ENCODE measurements at regions not wholly inside any gene's neighbourhood (a gene's known extent, or its start where the extent isn't known, plus 50 kb on each side); places are given as distances from the start of the nearest gene placed in this dataset.

DNA sequence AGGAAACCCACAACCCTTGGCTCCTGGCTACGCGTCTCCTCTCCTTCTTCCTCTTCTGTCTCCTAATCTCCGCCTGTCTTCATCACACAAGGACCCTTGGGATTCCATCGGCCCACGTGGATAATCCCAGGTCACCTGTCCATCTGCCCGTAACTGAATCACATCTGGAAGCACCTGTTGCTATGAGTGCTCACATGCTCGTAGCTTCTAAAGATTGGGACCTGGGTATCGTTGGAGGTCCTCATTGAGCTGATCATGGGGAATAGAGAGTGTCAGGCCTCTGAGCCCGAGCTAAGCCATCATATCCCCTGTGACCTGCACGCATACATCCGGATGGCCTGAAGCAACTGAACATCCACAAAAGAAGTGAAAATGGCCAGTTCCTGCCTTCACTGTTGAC, 175.4 kb downstream of the SHOX start:
- no peak for DNase-seq (ENCODE audit: low read depth in 2 of 3, low spot score in 1 of 3)

DNA sequence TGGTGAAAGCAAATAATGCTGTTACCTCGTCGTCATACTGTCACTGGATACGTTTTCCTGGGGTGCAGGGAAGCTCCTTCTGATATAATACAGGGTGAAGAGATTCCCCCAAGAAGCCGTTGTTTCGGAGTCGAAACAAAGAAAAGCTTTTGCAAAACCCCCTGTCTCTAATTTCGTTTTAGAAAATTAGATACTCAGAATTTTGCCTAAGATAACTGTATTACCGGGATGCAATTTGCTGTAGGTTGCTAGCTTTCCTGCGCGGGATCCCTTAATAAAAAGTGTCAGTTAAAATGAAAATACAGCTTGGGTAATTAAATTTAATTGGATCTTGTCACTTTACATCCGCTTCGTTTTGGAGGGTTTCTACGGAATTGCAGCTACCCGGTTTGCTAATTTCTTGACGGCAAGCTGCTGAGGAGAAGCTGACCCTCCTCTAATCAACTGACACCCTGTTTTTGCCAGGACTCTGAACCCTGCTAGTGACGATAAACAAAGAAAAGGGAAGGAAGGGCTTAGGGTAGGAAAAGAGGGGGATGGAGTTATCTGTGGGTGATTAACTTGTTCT, 174.6 kb downstream of the SHOX start:
- no peak for DNase-seq (ENCODE audit: low read depth in 2 of 3, low spot score in 1 of 3)

DNA sequence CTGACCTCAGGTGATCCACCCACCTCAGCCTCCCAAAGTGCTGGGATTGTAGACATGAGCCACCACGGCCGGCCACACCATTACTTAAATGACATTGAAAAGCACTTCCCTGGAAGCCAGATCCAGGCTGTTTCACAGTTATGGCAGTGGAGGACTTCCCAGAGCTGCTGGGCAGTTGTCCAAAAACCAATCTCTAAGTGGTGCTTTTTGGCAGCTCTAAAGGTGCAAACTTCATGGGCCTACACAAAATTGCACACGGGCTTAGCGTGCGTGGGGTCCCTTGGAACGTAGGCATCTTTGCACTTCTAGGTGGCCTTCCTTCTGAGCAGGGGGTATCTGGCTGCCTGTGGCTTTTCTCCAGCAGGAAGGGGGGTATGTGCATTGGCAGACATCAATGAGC, 172.3 kb downstream of the SHOX start:
- no peak for DNase-seq (ENCODE audit: low read depth in 2 of 3, low spot score in 1 of 3)

DNA sequence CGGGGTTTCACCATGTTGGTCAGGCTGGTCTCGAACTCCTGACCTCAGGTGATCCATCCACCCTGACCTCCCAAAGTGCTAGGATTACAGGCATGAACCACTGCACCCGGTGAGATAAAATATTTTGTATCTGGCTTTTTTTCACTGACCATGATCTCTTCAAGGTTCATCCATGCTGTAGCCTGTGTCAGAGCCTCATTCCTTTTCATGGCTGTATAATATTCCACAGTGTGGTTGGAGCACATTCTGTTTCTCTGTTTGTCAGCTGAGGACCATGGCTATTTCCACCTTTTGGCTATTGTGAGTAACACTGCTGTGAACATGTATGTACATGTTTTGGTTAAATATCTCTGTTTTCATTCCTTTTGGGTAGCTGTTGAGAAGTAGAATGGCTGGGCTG, 169.2 kb downstream of the SHOX start:
- no peak for DNase-seq (ENCODE audit: low read depth in 2 of 3, low spot score in 1 of 3)

DNA sequence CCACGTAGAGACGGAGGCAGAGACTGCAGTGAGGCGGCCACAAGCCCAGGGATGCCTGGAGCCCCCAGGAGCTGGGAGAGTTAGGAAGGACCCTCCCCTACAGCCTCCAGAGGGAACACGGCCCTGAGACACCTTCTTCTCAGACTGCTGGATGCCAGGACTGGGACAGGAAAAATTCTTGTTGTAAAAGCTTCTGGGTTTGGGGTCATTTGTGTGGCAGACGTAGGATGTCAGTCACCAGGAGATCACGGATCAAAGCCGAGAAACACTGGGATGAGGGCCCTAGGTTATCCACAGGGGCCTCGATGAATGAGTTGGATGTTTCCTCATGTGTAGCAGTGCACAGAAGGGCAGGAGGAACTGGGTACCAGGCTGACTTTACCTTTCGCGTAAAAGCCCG, 163.7 kb downstream of the SHOX start:
- DNase-seq (ENCODE audit: low read depth in 2 of 3, low spot score in 1 of 3), result no peak

DNA sequence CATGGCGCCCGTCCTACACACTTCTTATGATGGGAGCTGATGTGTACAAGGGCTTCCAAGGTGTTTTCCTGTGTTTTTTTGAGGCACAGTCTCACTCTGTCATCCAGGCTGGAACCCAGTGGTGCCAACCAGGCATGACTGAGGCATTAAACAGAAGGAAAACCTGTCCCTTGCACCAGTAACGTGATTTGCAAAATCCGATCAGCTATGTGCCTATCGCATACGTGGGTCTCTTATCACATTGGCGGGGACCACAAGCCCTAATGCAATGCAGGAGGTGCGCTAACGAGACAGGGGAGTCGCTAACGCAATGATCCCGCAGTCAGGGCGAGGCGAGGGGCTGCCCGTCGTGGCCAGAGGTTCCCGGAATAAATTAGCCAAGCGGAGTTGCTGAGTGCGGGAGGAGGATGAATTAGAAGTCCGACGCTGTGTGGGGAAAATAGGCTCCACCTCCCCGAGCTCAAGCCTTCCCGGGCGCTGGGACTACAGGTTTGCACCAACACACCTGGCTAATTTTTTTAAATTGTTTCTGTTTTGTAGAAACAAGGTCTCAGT, 162.7 kb downstream of the SHOX start:
- DNase-seq (ENCODE audit: low read depth in 2 of 3, low spot score in 1 of 3), result no peak

DNA sequence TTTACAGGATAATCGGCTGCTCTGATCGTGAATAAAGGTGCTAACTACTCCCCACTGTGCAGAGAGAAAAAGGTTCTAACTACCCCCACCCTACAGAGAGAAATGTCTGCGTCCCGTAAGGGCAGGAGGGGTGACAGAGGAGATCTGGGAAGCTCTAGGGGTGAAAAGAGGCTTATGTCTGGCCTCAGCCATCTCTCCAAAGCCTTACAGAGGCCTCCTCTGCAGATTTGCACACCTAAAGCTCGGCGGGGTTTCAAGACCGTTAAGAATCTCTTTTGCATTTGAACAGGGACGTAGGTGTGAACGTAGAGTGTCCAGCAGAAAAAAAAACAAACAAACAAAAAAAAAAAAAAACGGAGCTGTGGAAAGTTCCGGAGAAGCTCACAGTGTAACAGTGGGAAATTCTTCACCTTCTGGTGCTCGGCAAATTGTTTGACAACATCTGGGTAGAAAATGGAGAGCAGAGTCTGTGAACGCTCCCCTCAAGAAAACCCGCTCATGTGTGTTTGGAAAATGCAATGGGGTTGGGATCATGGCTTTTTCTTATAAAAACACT, 161.0 kb downstream of the SHOX start:
- no peak for DNase-seq (ENCODE audit: low read depth in 2 of 3, low spot score in 1 of 3)

DNA sequence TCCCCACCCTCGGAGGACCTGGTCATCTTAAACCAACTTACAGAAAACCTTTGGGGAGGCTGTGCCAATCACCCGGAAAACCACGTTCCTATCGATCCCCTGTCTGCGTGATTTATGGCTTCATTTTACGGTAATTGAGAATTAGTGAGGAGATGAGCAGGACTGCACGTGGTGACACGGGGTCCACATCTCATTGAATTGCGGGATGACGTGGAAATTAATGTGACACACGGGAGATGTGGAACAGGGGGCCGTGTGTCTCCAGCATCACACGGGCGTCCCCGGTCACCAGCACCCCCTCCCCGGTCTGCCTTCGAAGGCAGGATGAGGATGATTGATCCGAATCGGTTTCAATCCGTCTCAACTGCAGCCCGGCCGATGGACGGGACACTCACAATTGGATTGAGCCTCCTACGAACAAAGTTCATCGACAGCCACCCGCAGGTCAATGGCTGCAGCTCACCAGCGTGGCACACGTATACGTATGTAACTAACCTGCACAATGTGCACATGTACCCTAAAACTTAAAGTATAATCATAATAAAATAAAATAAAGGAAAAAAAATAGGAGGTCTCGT, 160.3 kb downstream of the SHOX start:
- no peak for DNase-seq (ENCODE audit: low read depth in 2 of 3, low spot score in 1 of 3)

DNA sequence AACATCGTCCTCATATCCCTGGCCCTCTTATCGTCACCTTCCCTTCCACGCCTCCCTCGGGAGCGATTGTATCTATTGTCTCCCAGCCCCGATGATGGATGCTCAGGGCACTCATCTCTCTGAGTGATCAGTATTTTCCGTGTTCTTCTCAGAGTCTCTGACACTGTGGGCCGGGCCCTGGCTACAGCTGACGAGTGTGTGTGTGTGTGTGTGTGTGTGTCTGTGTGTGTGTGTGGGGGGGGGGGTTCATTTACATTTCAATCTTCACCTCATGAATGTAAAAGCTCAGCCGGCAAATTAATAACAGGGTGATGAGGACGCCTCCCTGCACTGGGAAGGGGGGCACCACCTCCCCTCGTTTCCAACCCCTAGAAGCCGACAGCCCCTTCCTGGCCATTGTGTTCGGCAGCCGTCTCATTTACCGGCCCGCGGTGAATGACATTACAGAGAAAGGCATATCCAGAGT, 159.5 kb downstream of the SHOX start:
- no peak for DNase-seq (ENCODE audit: low read depth in 2 of 3, low spot score in 1 of 3)

DNA sequence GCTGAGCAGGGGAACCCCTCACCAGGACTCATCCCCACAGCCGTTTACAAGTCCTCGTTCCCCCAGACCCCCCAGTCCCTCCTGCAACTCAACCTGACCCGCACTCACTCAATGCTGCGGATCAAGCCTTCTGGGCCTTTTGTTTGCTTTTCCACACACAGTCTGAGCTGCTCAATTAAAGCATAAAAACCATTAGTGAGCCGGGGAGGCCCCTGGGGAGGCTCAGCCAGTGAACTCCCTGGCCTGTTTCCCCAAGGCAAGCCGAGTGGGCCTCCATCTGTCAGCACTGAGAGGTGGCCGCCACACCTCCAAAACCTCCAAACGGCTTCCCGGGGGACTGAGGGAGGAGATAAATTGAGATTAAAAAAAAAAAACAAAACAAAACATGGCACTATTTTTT, 158.5 kb downstream of the SHOX start:
- DNase-seq (ENCODE audit: low read depth in 2 of 3, low spot score in 1 of 3), result no peak

DNA sequence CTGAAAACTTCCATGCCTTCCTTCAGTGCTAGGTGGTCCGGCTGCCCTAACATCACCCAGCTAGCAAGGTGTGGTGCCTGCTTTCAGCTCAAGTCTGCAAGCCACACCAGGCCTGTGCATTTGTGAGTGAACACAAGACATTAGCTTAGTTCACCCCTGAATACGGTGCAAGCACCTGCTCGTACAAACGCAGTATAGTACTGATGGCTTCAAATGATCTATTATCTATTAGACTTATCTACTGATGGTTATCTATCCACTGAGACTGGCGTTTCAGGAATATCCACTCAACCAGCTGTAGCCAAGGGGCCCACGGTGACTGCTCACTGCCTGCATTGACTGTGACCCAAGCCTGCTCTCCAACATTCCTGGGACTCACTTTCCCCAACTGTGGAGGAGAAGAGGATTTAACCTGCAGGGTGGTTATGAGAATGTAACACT, 155.9 kb downstream of the SHOX start:
- DNase-seq (ENCODE audit: low read depth in 2 of 3, low spot score in 1 of 3), result no peak

DNA sequence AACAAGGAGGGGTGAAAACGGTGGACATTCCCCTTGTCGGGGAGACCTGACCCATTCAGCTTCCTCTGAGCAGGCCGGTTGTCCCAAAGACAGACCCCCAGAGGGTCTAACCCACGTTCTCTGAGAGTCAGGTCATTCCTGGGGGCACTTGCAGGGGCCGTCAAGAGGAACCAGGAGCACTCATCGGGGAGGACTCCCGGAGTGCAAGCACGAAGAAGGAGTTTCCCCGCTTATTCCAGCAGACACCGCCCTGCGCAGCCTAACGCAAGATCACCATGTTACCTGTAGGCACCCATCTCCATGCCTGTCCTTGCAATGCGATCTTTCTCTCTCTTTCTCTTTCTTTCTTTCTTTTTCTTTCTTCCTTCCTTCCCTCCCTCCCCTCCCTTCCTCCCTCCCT, 154.2 kb downstream of the SHOX start:
- no peak for DNase-seq (ENCODE audit: low read depth in 2 of 3, low spot score in 1 of 3)

DNA sequence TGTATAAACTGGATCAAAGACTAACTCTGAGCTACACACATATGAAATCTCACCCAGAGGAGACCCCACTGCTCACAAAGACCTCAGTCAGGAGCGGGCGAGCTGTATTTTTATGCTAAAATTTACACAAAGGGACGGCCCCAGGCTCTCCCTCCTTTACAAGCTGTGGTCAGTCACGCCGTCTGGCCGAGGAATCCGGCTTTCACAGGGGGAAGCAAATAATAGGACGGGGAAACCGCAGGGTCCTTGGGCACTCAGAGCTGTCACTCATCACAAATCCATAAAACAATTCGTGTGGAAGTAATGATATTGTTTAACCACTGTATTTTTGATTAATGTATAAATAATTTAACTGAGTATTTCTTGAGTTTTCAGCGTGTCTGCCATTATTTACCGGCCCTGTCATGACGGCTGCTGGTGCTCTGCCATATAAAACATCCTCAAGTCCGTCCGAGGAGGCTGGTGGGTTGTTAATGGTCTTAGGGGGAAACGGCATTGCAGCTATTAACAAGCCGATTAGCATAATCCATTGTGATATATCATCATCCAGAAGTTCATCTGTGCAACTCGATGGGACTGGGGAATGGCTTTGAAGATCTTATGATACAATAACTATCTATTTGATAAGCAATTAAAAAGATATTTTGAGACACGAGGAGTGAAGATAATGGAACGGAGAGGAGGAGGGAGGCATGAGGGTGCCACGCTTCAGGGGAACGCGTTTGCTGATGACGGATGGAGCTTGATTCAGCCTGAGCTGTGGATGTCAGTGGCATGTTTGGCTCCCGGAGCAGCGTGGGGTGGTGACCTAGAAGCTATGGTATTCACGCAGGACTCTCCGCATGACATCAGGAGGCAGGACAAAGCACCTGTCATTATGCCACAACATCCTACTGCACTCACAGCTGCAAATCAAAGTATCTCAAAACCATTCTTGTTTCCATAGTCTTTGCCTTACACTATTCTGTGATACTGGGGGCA, 150.9 kb downstream of the SHOX start:
- DNase-seq (ENCODE audit: low read depth in 2 of 3, low spot score in 1 of 3), result no peak

DNA sequence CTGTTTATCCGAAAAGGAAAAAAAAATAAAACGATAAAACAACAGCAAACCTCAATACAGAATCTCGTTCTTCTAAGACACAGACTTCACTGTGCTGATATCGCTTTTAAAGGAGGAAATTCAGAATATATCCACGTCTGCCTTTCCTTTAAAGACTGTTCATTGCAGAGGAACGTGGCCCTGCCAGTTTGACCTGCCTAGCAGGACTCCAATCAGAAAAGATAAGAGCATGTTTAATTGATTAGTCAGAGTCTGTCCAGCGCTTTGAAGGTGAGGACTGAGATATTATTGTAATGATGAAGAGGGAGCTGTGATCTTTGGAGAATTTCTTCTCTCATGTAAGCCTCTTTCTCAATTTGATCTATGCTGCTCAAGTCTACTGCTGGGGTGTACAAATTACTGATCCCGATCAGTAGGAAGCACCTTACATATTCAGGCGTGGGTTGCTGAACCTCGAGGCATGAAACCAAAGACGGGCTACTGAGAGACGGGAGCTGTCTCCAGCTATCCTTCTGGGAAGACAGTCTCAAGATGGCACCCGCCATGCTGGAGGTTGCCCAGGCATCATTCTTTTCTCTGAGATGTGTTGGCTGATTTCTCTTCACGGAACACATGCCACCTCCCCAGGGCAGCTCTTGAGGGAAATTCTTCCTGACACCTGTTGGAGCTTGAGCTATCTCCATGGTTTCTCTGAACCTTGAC, 146.1 kb downstream of the SHOX start:
- no peak for DNase-seq (ENCODE audit: low read depth in 2 of 3, low spot score in 1 of 3)

DNA sequence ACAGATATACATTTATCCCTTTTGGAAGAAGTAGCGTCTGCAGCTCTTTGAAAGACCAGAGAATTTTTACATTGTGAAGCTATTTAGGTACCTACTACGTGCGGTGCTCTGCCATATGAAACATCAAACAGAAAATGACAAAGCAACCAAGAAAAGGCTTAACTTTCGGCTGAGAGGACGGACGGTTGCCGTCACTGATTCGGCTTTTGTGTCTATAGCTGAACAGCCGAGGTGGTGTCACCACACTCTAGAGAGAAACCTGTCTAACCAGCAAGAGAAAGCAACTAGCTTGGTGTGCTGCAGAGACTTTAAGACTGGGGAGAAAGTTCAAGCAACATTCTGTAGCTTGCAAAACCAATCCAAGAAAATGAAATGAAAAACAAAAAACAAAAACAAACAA, 145.5 kb downstream of the SHOX start:
- no peak for DNase-seq (ENCODE audit: low read depth in 2 of 3, low spot score in 1 of 3)

DNA sequence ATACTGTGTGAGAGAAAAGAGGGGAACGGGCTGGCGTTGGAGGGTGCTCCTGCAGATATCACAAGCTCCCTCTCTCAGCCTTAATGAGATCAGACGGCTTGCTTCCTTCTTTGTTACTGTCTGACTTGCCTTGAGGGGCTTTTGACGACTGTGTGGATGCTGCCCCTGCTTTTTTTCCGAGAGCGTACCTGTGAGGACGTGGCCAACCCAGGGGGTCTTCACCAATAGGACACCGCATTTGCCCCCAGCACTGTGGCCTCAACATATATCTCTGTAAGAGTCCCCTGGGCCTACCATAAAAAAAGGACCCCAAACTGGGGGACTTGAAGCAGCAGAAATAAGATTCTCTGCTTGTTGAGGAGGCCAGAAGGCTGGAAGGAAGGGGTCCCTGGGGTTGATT, 143.9 kb downstream of the SHOX start:
- DNase-seq (ENCODE audit: low read depth in 2 of 3, low spot score in 1 of 3), result no peak

DNA sequence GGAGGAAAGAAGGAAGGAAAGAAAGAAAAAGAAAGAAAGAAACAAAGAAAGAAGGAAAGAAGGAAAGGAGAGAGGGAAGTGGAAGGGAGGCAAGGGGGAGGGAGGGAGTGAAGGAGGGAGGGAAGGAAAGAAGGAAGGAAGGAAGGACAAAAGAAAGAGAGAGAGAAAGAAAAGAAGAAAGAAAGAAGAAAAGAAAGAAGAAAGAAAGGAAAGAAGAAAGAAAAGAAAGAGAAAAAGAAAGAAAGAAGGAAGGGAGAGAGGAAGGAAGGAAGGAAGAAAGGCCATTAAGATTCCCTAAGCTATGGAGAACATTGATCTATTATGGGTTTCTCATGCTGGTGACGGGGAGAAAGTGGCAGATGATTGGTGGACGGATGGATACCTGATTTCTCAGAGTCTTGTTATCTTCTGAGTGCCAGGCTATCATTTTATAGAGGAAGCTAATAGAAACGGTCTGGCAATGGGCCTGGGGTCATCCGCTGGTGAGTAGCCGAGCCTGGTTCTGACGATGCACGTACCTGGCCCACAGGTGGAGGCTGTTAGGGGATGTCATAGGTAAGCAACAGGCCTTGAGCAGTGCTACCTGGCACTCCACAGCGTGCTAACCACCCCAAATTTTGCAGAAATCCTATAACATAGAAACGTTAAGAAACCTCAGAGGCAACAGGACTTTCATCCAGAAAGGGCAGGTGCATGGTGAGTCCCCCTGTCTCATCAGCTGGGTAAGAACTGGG, 142.9 kb downstream of the SHOX start:
- DNase-seq (ENCODE audit: low read depth in 2 of 3, low spot score in 1 of 3), result no peak

DNA sequence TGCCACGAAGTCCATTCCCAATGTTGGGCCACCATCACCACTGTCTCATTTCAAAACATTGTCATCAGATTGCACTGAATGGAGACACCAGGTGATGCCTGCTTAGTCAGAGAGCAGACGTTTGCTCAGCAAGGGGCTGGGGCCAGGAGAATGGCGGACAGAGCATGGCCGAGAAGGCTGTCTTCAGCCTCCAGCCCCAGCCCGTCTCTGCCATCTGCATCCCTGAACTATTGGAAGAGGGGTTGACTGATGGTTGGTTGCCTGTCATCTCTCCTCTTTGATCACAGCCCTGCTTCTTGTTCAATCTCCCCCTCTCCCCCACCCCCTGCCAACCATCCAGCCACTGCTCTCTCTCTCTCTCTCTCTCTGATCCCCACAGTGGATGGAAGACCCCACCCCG, 140.9 kb downstream of the SHOX start:
- no peak for DNase-seq (ENCODE audit: low read depth in 2 of 3, low spot score in 1 of 3)

DNA sequence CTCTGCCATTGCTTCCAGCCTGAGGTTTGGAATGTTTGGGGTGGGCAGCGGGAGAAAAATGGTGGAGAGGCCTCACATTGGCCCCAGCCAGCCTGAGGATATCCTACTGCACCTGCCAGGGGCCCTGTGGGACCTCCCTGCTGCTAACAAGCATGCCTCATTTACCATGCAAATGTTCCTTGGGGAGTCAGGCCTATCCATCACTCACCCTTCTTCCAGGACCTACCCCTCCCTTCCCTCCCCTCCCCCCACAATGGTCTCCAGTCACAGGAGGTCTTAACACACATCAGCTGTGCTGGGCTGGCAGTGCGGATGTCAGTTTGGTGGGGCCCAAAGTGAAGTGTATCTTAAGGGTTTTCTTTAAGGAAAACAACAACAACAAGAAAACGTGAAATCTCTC, 139.2 kb downstream of the SHOX start:
- DNase-seq (ENCODE audit: low read depth in 2 of 3, low spot score in 1 of 3), result no peak

DNA sequence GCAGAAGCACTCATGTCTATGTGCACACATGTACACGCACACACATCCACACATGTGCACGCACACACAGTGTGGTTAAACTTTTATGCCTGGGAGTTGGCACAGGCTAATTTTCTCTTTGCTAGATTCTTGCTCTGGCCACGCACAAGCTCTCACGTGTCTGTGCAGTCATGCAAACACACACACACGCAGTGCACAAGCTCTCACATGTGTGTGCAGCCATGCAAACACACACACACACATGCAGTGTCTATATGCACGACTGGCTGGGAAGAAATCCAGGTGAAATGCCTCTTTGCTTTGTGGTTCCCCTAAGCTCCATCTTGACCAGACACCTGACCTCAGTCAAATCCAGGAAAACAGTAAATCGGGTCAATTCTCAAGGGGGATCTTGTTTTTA, 138.0 kb downstream of the SHOX start:
- no peak for DNase-seq (ENCODE audit: low read depth in 2 of 3, low spot score in 1 of 3)

Measured in stimulated activated CD4-positive, alpha-beta T cell treated with anti-CD3 and anti-CD28 coated beads, Interleukin-12 subunit alpha, Interleukin-12 subunit beta, amount 100 ng/mL, for 48 hours (primary cell).